IMR-90 (cell line): ENCODE measurements at regions not wholly inside any gene's neighbourhood (a gene's known extent, or its start where the extent isn't known, plus 50 kb on each side); places are given as distances from the start of the nearest gene placed in this dataset.

Experiments
- ATAC-seq: fragments of 200-7000 bp; cut with Tn5 transposase; 2 replicates; pipeline ENCODE4 v1.9.1; 2020; ENCODE audit warnings: low read depth, mild to moderate bottlenecking, moderate library complexity
- BruUV-seq: library from RNA; stranded (reverse); fragments of 400-500 nt; replicated peaks from 2 replicates; lab custom pipeline; 2021; lab: Mats Ljungman, UMichigan
- CTCF ChIA-PET: fragments of 300-600 bp; formaldehyde crosslinking; extraction: SDS; loops from one replicate; lab custom pipeline; 2021; ENCODE audit warnings: antibody characterized with exemption; lab: Yijun Ruan, JAX
- POLR2A ChIA-PET: fragments of 300-600 bp; sonication (Branson Sonifier 250); formaldehyde crosslinking; loops from one replicate; lab custom pipeline; 2022; ENCODE audit warnings: antibody characterized with exemption; ENCODE audit not compliant: unreplicated experiment; lab: Charles Lee
- DNase-seq: peaks from one replicate; pipeline ENCODE4 v3.0.0; 2013
- H2AFZ ChIP-seq: replicated peaks from 2 replicates; pipeline ENCODE3; 2013; ENCODE audit warnings: low read length, mild to moderate bottlenecking; ENCODE audit not compliant: poor library complexity
- H2AK5ac ChIP-seq: 2 replicates; pipeline ENCODE4 v1.6.1; 2013; ENCODE audit warnings: low read depth, low read length, inconsistent platforms
- H2AK9ac ChIP-seq: replicated peaks from 2 replicates; pipeline ENCODE3; 2013; ENCODE audit warnings: mild to moderate bottlenecking, low read depth, low read length, moderate library complexity; ENCODE audit not compliant: poor library complexity
- H2BK120ac ChIP-seq: 2 replicates; pipeline ENCODE4 v1.6.1; 2013; ENCODE audit warnings: low read depth, low read length, inconsistent platforms
- H2BK15ac ChIP-seq: 3 replicates; pipeline ENCODE4 v1.6.1; 2013; ENCODE audit warnings: low read depth, low read length, inconsistent platforms
- H2BK20ac ChIP-seq: 2 replicates; pipeline ENCODE4 v1.6.1; 2013; ENCODE audit warnings: low read depth, mild to moderate bottlenecking, inconsistent platforms, low read length, moderate library complexity
- H2BK5ac ChIP-seq: 2 replicates; pipeline ENCODE4 v1.6.1; 2013; ENCODE audit warnings: mild to moderate bottlenecking, low read depth, low read length, inconsistent platforms; ENCODE audit not compliant: poor library complexity, severe bottlenecking
- H3K14ac ChIP-seq: replicated peaks from 2 replicates; pipeline ENCODE4 v1.6.1; 2013; ENCODE audit warnings: low read depth, low read length, inconsistent platforms
- H3K18ac ChIP-seq: 2 replicates; pipeline ENCODE4 v1.6.1; 2013; ENCODE audit warnings: low read depth, low read length, control low read depth
- H3K23ac ChIP-seq: 2 replicates; pipeline ENCODE4 v1.6.1; 2013; ENCODE audit warnings: low read depth, low read length, inconsistent platforms
- H3K27ac ChIP-seq: 2 replicates; pipeline ENCODE4 v1.5.1; 2013; ENCODE audit warnings: mild to moderate bottlenecking, control low read depth, low read length; ENCODE audit not compliant: insufficient read depth
- H3K27me3 ChIP-seq: 2 replicates; pipeline ENCODE4 v1.6.1; 2013; ENCODE audit warnings: low read length; ENCODE audit not compliant: control insufficient read depth, insufficient read depth
- H3K36me3 ChIP-seq: 2 replicates; pipeline ENCODE4 v1.6.1; 2013; ENCODE audit warnings: low read length, mixed read lengths; ENCODE audit not compliant: control insufficient read depth, insufficient read depth
- H3K4ac ChIP-seq: 2 replicates; pipeline ENCODE4 v1.6.1; 2013; ENCODE audit warnings: low read depth, low read length, inconsistent platforms
- H3K4me1 ChIP-seq: 2 replicates; pipeline ENCODE4 v1.6.1; 2013; ENCODE audit warnings: low read length, mixed read lengths; ENCODE audit not compliant: control insufficient read depth, insufficient read depth
- H3K4me2 ChIP-seq: 2 replicates; pipeline ENCODE4 v1.6.1; 2013; ENCODE audit warnings: low read depth, mild to moderate bottlenecking, control low read depth, low read length, moderate library complexity
- H3K4me3 ChIP-seq: 2 replicates; pipeline ENCODE4 v1.5.1; 2013; ENCODE audit warnings: low read depth, mild to moderate bottlenecking, control low read depth, low read length, moderate library complexity; ENCODE audit not compliant: insufficient read depth
- H3K56ac ChIP-seq: 2 replicates; pipeline ENCODE4 v1.6.1; 2013; ENCODE audit warnings: low read length, inconsistent platforms; ENCODE audit not compliant: insufficient read depth; ENCODE audit errors: extremely low read depth
- H3K79me1 ChIP-seq, 2 experiments: 2 replicates each; pipeline ENCODE4 v1.6.1; 2013; ENCODE audit warnings: low read length in 2 of 2, inconsistent platforms in 1 of 2, low read depth in 1 of 2
- H3K9ac ChIP-seq: 2 replicates; pipeline ENCODE4 v1.6.1; 2013; ENCODE audit warnings: low read depth, low read length, control low read depth
- H3K9me1 ChIP-seq: 2 replicates; pipeline ENCODE4 v1.6.1; 2013; ENCODE audit warnings: low read length, inconsistent platforms; ENCODE audit not compliant: insufficient read depth
- H3K9me3 ChIP-seq: 2 replicates; pipeline ENCODE4 v1.6.1; 2013; ENCODE audit warnings: low read length; ENCODE audit not compliant: control insufficient read depth, insufficient read depth
- H4K20me1 ChIP-seq: 2 replicates; pipeline ENCODE4 v1.6.1; 2013; ENCODE audit warnings: low read length, inconsistent platforms; ENCODE audit not compliant: insufficient read depth
- H4K5ac ChIP-seq: 2 replicates; pipeline ENCODE4 v1.6.1; 2013; ENCODE audit warnings: mild to moderate bottlenecking, low read depth, low read length, control low read depth
- H4K8ac ChIP-seq, 2 experiments: 2 replicates each; pipeline ENCODE4 v1.6.1; 2013; ENCODE audit warnings: low read depth in 2 of 2, low read length in 2 of 2, control low read depth in 1 of 2, inconsistent platforms in 1 of 2
- H4K91ac ChIP-seq: 2 replicates; pipeline ENCODE4 v1.6.1; 2013; ENCODE audit warnings: low read depth, low read length, inconsistent platforms; ENCODE audit not compliant: insufficient read depth
- MAZ ChIP-seq: IDR thresholded peaks from 2 replicates; pipeline ENCODE4 v1.6.1; 2012; ENCODE audit warnings: low read depth, mild to moderate bottlenecking, low read length, improper control_type of control experiment, moderate library complexity, borderline replicate concordance
- WGBS, 2 experiments: methylation state at CpG; one replicate each; pipeline versions ENCODE4 v1.1.5 to v1.1.7; 2013; ENCODE audit warnings: missing lambda C conversion rate in 2 of 2; ENCODE audit not compliant: insufficient read length in 1 of 2; ENCODE audit errors: extremely low coverage in 2 of 2; 5-methylcytosine and 5-hydroxymethylcytosine counted together
- dilution Hi-C: fragments of 300-500 bp; cut with HindIII; formaldehyde crosslinking; loops from one replicate; pipeline ENCODE4 v1.14.3; 2018; ENCODE audit warnings: low sequenced_read_pairs; ENCODE audit not compliant: unreplicated experiment
- in situ Hi-C: fragments of 300-500 bp; cut with MboI; formaldehyde crosslinking; loops from 3 replicates; pipeline ENCODE4 v1.14.3; 2019; ENCODE audit warnings: low sequenced_read_pairs, inconsistent platforms, mixed read lengths
- intact Hi-C: fragments of 100-400 bp; cut with micrococcal nuclease; formaldehyde crosslinking; loops from 2 replicates; pipeline ENCODE4 v1.10.0; 2022

- H3K9me3 ChIP-seq, result no peaks in the 10 kb centered on the region
- no TSS peak for BruUV-seq
- H3K4me3 ChIP-seq, result no peak overlapping the region
- H3K4ac ChIP-seq, result no peak overlapping the region
- H3K9me1 ChIP-seq, result no peaks in the 10 kb centered on the region
- H3K56ac ChIP-seq, result no peak overlapping the region
- no peak overlapping the region for H3K9ac ChIP-seq
- no peaks in the 10 kb centered on the region for H3K79me1 ChIP-seq
- no peak overlapping the region for H3K4me2 ChIP-seq
- no peak overlapping the region for H3K18ac ChIP-seq
- H2AK9ac ChIP-seq, result no peak overlapping the region
- H2AK5ac ChIP-seq, result no peak overlapping the region
- no peak overlapping the region for H4K91ac ChIP-seq
- dilution Hi-C loops (no loop called here), in situ Hi-C loops (no loop called here), intact Hi-C loops (no loop called here)
- ATAC-seq (no peak), DNase-seq (no peak)
- no peak overlapping the region for H3K27ac ChIP-seq
- no peak overlapping the region for H3K23ac ChIP-seq
- H2BK20ac ChIP-seq, result no peak overlapping the region
- H2BK5ac ChIP-seq, result no peak overlapping the region
- ChIA-PET POLR2A (no interaction called here), CTCF (no interaction called here)
- no peak overlapping the region for H2BK120ac ChIP-seq
- no peaks in the 10 kb centered on the region for H4K20me1 ChIP-seq
- no peak for TF ChIP-seq MAZ
- no peaks in the 10 kb centered on the region for H3K27me3 ChIP-seq
- no peak overlapping the region for H3K14ac ChIP-seq
- H3K36me3 ChIP-seq, result no peaks in the 10 kb centered on the region
- no CpG with 5 or more reads among the region's 1 CpG for WGBS, 2 experiments
- no peak overlapping the region for H4K8ac ChIP-seq
- H2AFZ ChIP-seq, result no peak overlapping the region
- H4K5ac ChIP-seq, result no peak overlapping the region
- no peak overlapping the region for H2BK15ac ChIP-seq
- H3K4me1 ChIP-seq, result no peaks in the 10 kb centered on the region
Observed at GRCh38 chr4:30619679-30620078, 100.5 kb upstream of the PCDH7 start.
